NB4 (cell line): ENCODE measurements at regions not wholly inside any gene's neighbourhood (a gene's known extent, or its start where the extent isn't known, plus 50 kb on each side); places are given as distances from the start of the nearest gene placed in this dataset.

ENCODE experiments used
- DNase-seq: peaks from one replicate; pipeline ENCODE4 v3.0.0; 2010; ENCODE audit warnings: low read depth
- H3K4me3 ChIP-seq: one replicate; pipeline ENCODE4 v1.5.1; 2011; ENCODE audit warnings: mild to moderate bottlenecking, low read depth, low read length, moderate library complexity
- CTCF ChIP-seq: IDR thresholded peaks from one replicate; pipeline ENCODE4 v1.5.1; 2012; ENCODE audit warnings: low read depth, low read length
- MYC ChIP-seq: IDR thresholded peaks from 2 replicates; pipeline ENCODE4 v1.6.1; 2011; ENCODE audit warnings: low read depth, low read length
- POLR2A ChIP-seq: IDR thresholded peaks from 2 replicates; pipeline ENCODE4 v1.6.1; 2011; ENCODE audit warnings: mild to moderate bottlenecking; ENCODE audit not compliant: insufficient read length; ENCODE audit errors: extremely low read depth
- TF ChIP-seq, protein P1 (sequence below): IDR thresholded peaks from 2 replicates; pipeline ENCODE4 v1.6.1; 2011; ENCODE audit warnings: low read depth, low read length

- no peak for TF ChIP-seq POLR2A
- no peak for TF ChIP-seq MYC
- TF ChIP-seq CTCF = no peak
- TF ChIP-seq, protein P1, sequence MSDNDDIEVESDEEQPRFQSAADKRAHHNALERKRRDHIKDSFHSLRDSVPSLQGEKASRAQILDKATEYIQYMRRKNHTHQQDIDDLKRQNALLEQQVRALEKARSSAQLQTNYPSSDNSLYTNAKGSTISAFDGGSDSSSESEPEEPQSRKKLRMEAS = no peak
- H3K4me3 ChIP-seq = no peak overlapping the region
- no peak for DNase-seq
These were observed 1143.8 kb upstream of the TENM4 start for GRCh38 chr11:80584661-80585060.

- no peak for DNase-seq
- no peak overlapping the region for H3K4me3 ChIP-seq
- TF ChIP-seq, protein P1 = no peak
- TF ChIP-seq MYC (no peak), CTCF (no peak), POLR2A (no peak)
These were observed 1129.0 kb upstream of the TENM4 start for GRCh38 chr11:80569832-80570231.

DNA sequence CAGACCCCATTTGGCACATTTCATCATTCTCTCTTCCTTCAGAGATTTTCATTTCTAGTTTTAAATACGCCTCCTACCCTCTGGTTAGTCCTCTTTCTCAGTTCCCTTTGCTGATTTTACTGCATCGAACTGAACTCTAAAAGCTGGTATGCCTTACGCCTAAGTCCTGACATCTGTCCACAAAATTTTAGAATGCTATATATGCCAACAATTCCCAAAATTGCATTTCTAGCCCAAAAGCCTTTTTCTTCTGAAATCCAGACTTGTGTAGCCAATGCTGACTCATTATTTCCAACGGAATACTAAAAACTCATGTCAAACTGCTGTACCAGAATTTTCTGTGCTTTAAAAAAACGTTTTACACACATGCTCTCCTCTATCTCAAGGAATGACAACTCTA, 1124.4 kb upstream of the TENM4 start:
- DNase-seq = no peak
- no peak overlapping the region for H3K4me3 ChIP-seq
- TF ChIP-seq, protein P1 = no peak
- TF ChIP-seq MYC (no peak), CTCF (no peak), POLR2A (no peak)

DNA sequence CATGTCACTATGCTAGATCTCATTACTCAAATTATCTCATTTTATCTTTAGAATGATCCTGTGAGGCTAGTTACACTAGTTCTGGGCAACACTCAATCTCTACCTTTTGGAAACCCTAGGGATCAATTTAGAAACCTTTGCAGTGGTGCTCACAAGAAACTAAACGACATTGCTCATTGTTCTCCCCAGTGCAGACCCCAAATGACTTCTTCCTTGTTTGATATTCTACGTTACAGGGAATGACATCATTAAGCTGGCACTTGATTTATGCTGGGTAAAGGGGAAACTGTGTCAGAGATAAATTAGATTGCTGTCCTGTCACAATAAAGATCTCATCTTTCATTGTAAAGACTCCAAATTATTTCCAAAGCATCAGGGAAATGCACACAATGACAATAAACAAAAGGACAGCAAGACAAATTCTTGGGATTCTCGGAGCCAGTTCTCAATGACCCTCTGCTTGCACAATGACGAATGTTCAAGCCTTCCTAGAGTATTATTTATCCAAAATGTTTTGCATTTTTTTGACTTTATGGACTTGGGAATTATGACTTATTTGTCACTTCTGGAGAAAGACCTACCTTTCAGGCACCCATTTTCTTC, 1121.8 kb upstream of the TENM4 start:
- no peak for TF ChIP-seq MYC
- TF ChIP-seq, protein P1 = no peak
- no peak for TF ChIP-seq CTCF
- TF ChIP-seq POLR2A = no peak
- no peak for DNase-seq
- no peak overlapping the region for H3K4me3 ChIP-seq

- DNase-seq = no peak
- H3K4me3 ChIP-seq = no peak overlapping the region
- TF ChIP-seq MYC (no peak), POLR2A (no peak), CTCF (no peak)
- TF ChIP-seq, protein P1 = no peak
These were observed 1119.1 kb upstream of the TENM4 start for GRCh38 chr11:80559942-80560341.

DNA sequence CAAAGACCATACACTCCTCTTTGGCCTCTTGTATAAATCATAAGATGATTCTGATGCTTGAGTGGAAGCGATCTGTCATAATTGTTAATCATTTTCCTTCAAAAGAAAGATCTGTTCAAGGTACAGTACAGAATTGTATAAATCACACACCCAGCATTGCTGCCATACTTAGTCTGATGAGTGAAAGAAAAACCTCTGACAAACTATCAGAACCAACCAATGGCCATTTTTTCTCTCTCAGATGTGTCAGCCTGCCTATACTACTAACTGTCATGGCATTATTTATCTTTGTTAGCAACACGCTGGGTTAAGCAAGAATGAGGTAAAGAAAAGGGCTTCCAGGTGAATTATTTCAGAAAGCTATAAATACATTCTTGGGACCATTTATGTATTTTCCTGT, 1112.7 kb upstream of the TENM4 start:
- H3K4me3 ChIP-seq = no peak overlapping the region
- TF ChIP-seq CTCF (no peak), POLR2A (no peak)
- TF ChIP-seq, protein P1 = no peak
- no peak for DNase-seq
